ENCODE measurements at regions not wholly inside any gene's neighbourhood (a gene's known extent, or its start where the extent isn't known, plus 50 kb on each side); places are given as distances from the start of the nearest gene placed in this dataset.
"Not testable (repeated sequence)": the region's sequence is repeated elsewhere in the genome, so short reads cannot be mapped to it uniquely, and the experiment has no call there.

GRCh38 chr6:90463359-90463758 lies 123.5 kb downstream of the MAP3K7 start:
- no peak for DNase-seq

GRCh38 chr6:90462102-90462501 lies 124.8 kb downstream of the MAP3K7 start:
- DNase-seq, result no peak

GRCh38 chr6:90461383-90461782 lies 125.5 kb downstream of the MAP3K7 start:
- no peak for DNase-seq

- DNase-seq, result no peak
These were observed 126.8 kb downstream of the MAP3K7 start for GRCh38 chr6:90460051-90460450.

- DNase-seq, result no peak
These were observed 127.6 kb downstream of the MAP3K7 start for GRCh38 chr6:90459225-90459758.

- DNase-seq, result no peak
These were observed 128.3 kb downstream of the MAP3K7 start for GRCh38 chr6:90458353-90459224.

GRCh38 chr6:90457867-90458259 lies 129.0 kb downstream of the MAP3K7 start:
- DNase-seq, result no peak

- DNase-seq, result not testable (repeated sequence)
These were observed 129.6 kb downstream of the MAP3K7 start for GRCh38 chr6:90456997-90457866.

- DNase-seq, result no peak
These were observed 130.9 kb downstream of the MAP3K7 start for GRCh38 chr6:90456001-90456400.

- no peak for DNase-seq
These were observed 131.9 kb downstream of the MAP3K7 start for GRCh38 chr6:90454836-90455427.

- no peak for DNase-seq
These were observed 136.5 kb downstream of the MAP3K7 start for GRCh38 chr6:90450268-90450953.

GRCh38 chr6:90449311-90449710 lies 137.6 kb downstream of the MAP3K7 start:
- no peak for DNase-seq

- no peak for DNase-seq
These were observed 138.0 kb downstream of the MAP3K7 start for GRCh38 chr6:90448836-90449235.

GRCh38 chr6:90446164-90446563 lies 140.7 kb downstream of the MAP3K7 start:
- DNase-seq, result no peak

- DNase-seq, result no peak
These were observed 141.3 kb downstream of the MAP3K7 start for GRCh38 chr6:90445533-90446108.

GRCh38 chr6:90444160-90444714 lies 142.6 kb downstream of the MAP3K7 start:
- DNase-seq, result no peak

- no peak for DNase-seq
These were observed 144.5 kb downstream of the MAP3K7 start for GRCh38 chr6:90442366-90442765.

- no peak for DNase-seq
These were observed 144.1 kb upstream of the BACH2 start for GRCh38 chr6:90440586-90441283.

GRCh38 chr6:90439586-90439985 lies 142.9 kb upstream of the BACH2 start:
- no peak for DNase-seq

GRCh38 chr6:90436403-90436802 lies 139.8 kb upstream of the BACH2 start:
- no peak for DNase-seq

GRCh38 chr6:90435207-90435899 lies 138.7 kb upstream of the BACH2 start:
- no peak for DNase-seq

Data from right forelimb (tissue), 1 donor.